HEK293T (cell line): ENCODE measurements at regions not wholly inside any gene's neighbourhood (a gene's known extent, or its start where the extent isn't known, plus 50 kb on each side); places are given as distances from the start of the nearest gene placed in this dataset.

ENCODE experiments used
- CTCF ChIA-PET: fragments of 350-600 bp; formaldehyde crosslinking; extraction: SDS; loops from one replicate; lab custom pipeline; 2021; ENCODE audit warnings: antibody characterized with exemption, inconsistent platforms; lab: Yijun Ruan, JAX
- POLR2A ChIA-PET: fragments of 350-600 bp; formaldehyde crosslinking; extraction: SDS; loops from one replicate; lab custom pipeline; 2020; ENCODE audit warnings: antibody characterized with exemption, inconsistent platforms; lab: Yijun Ruan, JAX
- DNase-seq: peaks from one replicate; pipeline ENCODE4 v3.0.0; 2012; ENCODE audit warnings: mixed read lengths; ENCODE audit errors: extremely low spot score
- ARNT ChIP-seq: fragments of 450-650 bp; IDR thresholded peaks from 2 replicates; pipeline ENCODE4 v1.6.1; 2017; ENCODE audit warnings: mild to moderate bottlenecking
- BHLHE40 ChIP-seq: fragments of 450-650 bp; IDR thresholded peaks from 2 replicates; pipeline ENCODE4 v1.6.1; 2016; ENCODE audit warnings: mild to moderate bottlenecking, moderate library complexity, borderline replicate concordance
- CTBP1 ChIP-seq: fragments of 450-650 bp; IDR thresholded peaks from 2 replicates; pipeline ENCODE4 v1.6.1; 2016; ENCODE audit warnings: borderline replicate concordance
- ELF4 ChIP-seq: fragments of 450-650 bp; IDR thresholded peaks from 2 replicates; pipeline ENCODE4 v1.6.1; 2017; ENCODE audit warnings: antibody characterized with exemption
- FOXA1 ChIP-seq: fragments of 450-650 bp; IDR thresholded peaks from 2 replicates; pipeline ENCODE4 v1.6.1; 2016; ENCODE audit warnings: mild to moderate bottlenecking
- FOXK2 ChIP-seq: fragments of 450-650 bp; IDR thresholded peaks from 2 replicates; pipeline ENCODE4 v1.6.1; 2016; ENCODE audit warnings: mild to moderate bottlenecking
- FOXM1 ChIP-seq: fragments of 450-650 bp; IDR thresholded peaks from 2 replicates; pipeline ENCODE4 v1.6.1; 2017; ENCODE audit warnings: mild to moderate bottlenecking, borderline replicate concordance
- HDGF ChIP-seq: fragments of 450-650 bp; IDR thresholded peaks from 2 replicates; pipeline ENCODE4 v1.6.1; 2017; ENCODE audit warnings: antibody characterized with exemption, borderline replicate concordance
- L3MBTL2 ChIP-seq: fragments of 450-650 bp; conservative IDR thresholded peaks from 2 replicates; pipeline ENCODE4 v1.6.1; 2016; ENCODE audit warnings: mild to moderate bottlenecking
- LEF1 ChIP-seq: fragments of 450-650 bp; IDR thresholded peaks from 2 replicates; pipeline ENCODE4 v1.6.1; 2017; ENCODE audit warnings: mild to moderate bottlenecking, borderline replicate concordance
- NFRKB ChIP-seq: fragments of 450-650 bp; IDR thresholded peaks from 2 replicates; pipeline ENCODE4 v1.6.1; 2016; ENCODE audit warnings: mild to moderate bottlenecking, moderate library complexity
- SP1 ChIP-seq: fragments of 450-650 bp; IDR thresholded peaks from 2 replicates; pipeline ENCODE4 v1.6.1; 2017
- SUZ12 ChIP-seq: fragments of 450-650 bp; IDR thresholded peaks from 2 replicates; pipeline ENCODE4 v1.6.1; 2016; ENCODE audit warnings: mild to moderate bottlenecking
- TARDBP ChIP-seq: fragments of 450-650 bp; IDR thresholded peaks from 2 replicates; pipeline ENCODE4 v1.6.1; 2016
- ZNF384 ChIP-seq: fragments of 450-650 bp; IDR thresholded peaks from 2 replicates; pipeline ENCODE4 v1.6.1; 2016
- TF ChIP-seq, protein P1 (sequence below): fragments of 450-650 bp; IDR thresholded peaks from 2 replicates; pipeline ENCODE4 v1.6.1; 2016

- no peak for TF ChIP-seq FOXM1
- TF ChIP-seq TARDBP, result no peak
- no peak for TF ChIP-seq NFRKB
- TF ChIP-seq CTBP1, result no peak
- no peak for TF ChIP-seq FOXA1
- TF ChIP-seq ZNF384, result no peak
- TF ChIP-seq SUZ12, result no peak
- TF ChIP-seq L3MBTL2, result no peak
- no peak for TF ChIP-seq ELF4
- no peak for TF ChIP-seq FOXK2
- TF ChIP-seq BHLHE40, result no peak
- TF ChIP-seq, protein P1, sequence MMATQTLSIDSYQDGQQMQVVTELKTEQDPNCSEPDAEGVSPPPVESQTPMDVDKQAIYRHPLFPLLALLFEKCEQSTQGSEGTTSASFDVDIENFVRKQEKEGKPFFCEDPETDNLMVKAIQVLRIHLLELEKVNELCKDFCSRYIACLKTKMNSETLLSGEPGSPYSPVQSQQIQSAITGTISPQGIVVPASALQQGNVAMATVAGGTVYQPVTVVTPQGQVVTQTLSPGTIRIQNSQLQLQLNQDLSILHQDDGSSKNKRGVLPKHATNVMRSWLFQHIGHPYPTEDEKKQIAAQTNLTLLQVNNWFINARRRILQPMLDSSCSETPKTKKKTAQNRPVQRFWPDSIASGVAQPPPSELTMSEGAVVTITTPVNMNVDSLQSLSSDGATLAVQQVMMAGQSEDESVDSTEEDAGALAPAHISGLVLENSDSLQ, result no peak
- TF ChIP-seq LEF1, result no peak
- no peak for TF ChIP-seq HDGF
- TF ChIP-seq SP1, result no peak
- TF ChIP-seq ARNT, result no peak
- POLR2A ChIA-PET, result no interaction called here
- no peak for DNase-seq
- CTCF ChIA-PET, result no interaction called here
Observed at GRCh38 chr17:14753383-14753782, 452.5 kb downstream of the HS3ST3B1 start.

DNA sequence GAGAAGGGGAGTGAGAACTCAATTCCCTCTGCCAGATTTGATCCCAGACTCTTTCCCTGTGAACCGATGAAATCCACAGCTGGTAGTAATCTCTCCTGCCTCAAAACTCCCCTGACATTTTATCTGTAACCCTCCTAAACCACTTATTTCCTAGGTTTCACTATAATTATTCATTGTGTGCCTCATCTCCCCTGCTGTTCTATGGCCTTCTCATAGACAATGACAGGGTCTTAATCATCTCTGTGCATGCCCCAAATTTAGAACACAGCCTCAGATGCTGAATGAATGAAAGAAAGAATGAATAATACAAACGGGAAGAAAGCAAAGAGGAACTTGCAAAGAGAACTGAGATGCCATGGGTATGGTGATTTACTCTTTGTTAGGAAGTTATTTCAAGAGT lies 451.1 kb downstream of the HS3ST3B1 start:
- TF ChIP-seq SUZ12 (no peak), ARNT (no peak), LEF1 (no peak), L3MBTL2 (no peak), ZNF384 (no peak), HDGF (no peak)
- ChIA-PET POLR2A (no interaction called here), CTCF (no interaction called here)
- no peak for DNase-seq

DNA sequence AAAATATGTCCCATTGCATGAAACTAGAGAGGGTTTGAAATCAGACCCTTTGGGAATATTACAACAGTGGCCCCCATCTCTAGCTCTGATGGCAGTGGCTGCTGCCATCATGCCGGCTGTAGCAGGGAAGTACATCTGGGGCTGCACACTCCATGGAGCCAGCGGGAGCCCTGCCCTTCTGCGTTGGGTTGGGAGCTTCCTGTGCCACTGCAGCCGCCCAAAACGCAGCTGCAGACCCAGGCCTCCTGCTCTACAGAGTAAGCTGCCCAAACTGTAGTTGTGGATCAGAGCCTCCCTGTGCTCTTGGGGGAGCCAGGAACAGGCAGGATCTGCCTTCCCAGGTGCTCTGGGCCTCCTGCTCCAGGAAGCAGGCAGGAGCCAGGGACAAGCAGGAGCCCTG lies 450.0 kb downstream of the HS3ST3B1 start:
- CTCF ChIA-PET, result no interaction called here
- no peak for TF ChIP-seq ELF4
- TF ChIP-seq BHLHE40, result no peak
- TF ChIP-seq LEF1, result no peak
- TF ChIP-seq SUZ12, result no peak
- no peak for TF ChIP-seq L3MBTL2
- no peak for TF ChIP-seq NFRKB
- POLR2A ChIA-PET, result no interaction called here
- DNase-seq, result no peak

- ChIA-PET POLR2A (no interaction called here), CTCF (no interaction called here)
- no peak for DNase-seq
- TF ChIP-seq FOXK2 (no peak), BHLHE40 (no peak), ELF4 (no peak), LEF1 (no peak), ARNT (no peak), L3MBTL2 (no peak), HDGF (no peak), FOXA1 (no peak)
- TF ChIP-seq, protein P1, result no peak
Observed at GRCh38 chr17:14749269-14749668, 448.4 kb downstream of the HS3ST3B1 start.

- DNase-seq, result no peak
- ChIA-PET CTCF (interaction anchor here (0.6 kb wide), 1 partner anchor 23 kb away, joined by 3 read pairs; no protein-coding TSS in a partner anchor), POLR2A (no interaction called here)
- TF ChIP-seq ARNT (no peak), ELF4 (no peak), FOXA1 (no peak), L3MBTL2 (no peak), SUZ12 (no peak)
- TF ChIP-seq, protein P1, result no peak
Observed at GRCh38 chr17:14748036-14748710, 447.3 kb downstream of the HS3ST3B1 start.

- ChIA-PET CTCF (no interaction called here), POLR2A (no interaction called here)
- no peak for DNase-seq
- TF ChIP-seq FOXA1 (no peak), FOXK2 (no peak), ZNF384 (no peak), HDGF (no peak), TARDBP (no peak)
- TF ChIP-seq, protein P1, result no peak
Observed at GRCh38 chr17:14747603-14747950, 446.7 kb downstream of the HS3ST3B1 start.
